Activated CD4-positive, alpha-beta memory T cell treated with anti-CD3 and anti-CD28 coated beads, Interleukin-2, amount 10 ng/mL, durations not matched to agents 7 days and 5 days (primary cell): ENCODE measurements at regions not wholly inside any gene's neighbourhood (a gene's known extent, or its start where the extent isn't known, plus 50 kb on each side); places are given as distances from the start of the nearest gene placed in this dataset.

Experiments
- CTCF ChIA-PET: fragments of 350-600 bp; sonication (Branson Sonifier 250); formaldehyde crosslinking; loops from one replicate; lab custom pipeline; 2021; ENCODE audit warnings: antibody characterized with exemption, inconsistent platforms; lab: Charles Lee
- POLR2A ChIA-PET: fragments of 350-600 bp; sonication (Branson Sonifier 250); formaldehyde crosslinking; loops from one replicate; lab custom pipeline; 2021; ENCODE audit warnings: antibody characterized with exemption; lab: Charles Lee
- DNase-seq: peaks from one replicate; pipeline ENCODE4 v3.0.0-alpha.2; 2020
- H3K27ac Mint-ChIP-seq: one replicate; pipeline ENCODE4 v1.8.0; 2021; ENCODE audit warnings: mild to moderate bottlenecking, mixed read lengths
- H3K27me3 Mint-ChIP-seq: one replicate; pipeline ENCODE4 v1.8.0; 2021; ENCODE audit warnings: mixed read lengths
- H3K36me3 Mint-ChIP-seq: one replicate; pipeline ENCODE4 v1.8.0; 2021; ENCODE audit warnings: low read depth, mixed read lengths
- H3K4me1 Mint-ChIP-seq: one replicate; pipeline ENCODE4 v1.8.0; 2021; ENCODE audit warnings: mixed read lengths
- H3K4me3 Mint-ChIP-seq: one replicate; pipeline ENCODE4 v1.8.0; 2021; ENCODE audit warnings: mild to moderate bottlenecking, mixed read lengths
- H3K9me3 Mint-ChIP-seq: one replicate; pipeline ENCODE4 v1.8.0; 2021; ENCODE audit warnings: mixed read lengths

DNA sequence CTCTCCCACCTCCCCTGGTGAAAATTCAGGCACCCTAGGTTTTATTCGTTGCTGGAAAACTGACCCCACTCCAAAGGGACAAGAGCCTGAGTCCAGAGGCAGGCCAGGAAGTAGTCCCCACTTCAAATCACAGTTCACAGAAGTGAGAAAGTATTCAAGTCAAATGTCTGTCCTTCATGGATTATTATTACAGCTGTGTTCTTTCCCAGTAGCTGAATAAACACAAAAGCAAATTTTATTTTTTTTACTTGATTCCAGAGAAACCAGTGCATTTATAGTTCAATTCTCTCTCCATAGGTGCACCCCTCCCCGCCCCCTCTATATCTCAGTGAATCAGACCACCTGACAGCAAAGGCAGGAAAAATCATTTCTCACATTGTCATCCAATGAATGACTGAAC lies 113.8 kb upstream of the COL1A2 start:
- H3K27me3 Mint-ChIP-seq = peaks cover 2% of the 10 kb centered on the region
- CTCF ChIA-PET = no interaction called here
- H3K27ac Mint-ChIP-seq = no peak overlapping the region
- no peaks in the 10 kb centered on the region for H3K36me3 Mint-ChIP-seq
- H3K4me3 Mint-ChIP-seq = no peak overlapping the region
- H3K9me3 Mint-ChIP-seq = no peaks in the 10 kb centered on the region
- POLR2A ChIA-PET = no interaction called here
- no peaks in the 10 kb centered on the region for H3K4me1 Mint-ChIP-seq
- DNase-seq = no peak

DNA sequence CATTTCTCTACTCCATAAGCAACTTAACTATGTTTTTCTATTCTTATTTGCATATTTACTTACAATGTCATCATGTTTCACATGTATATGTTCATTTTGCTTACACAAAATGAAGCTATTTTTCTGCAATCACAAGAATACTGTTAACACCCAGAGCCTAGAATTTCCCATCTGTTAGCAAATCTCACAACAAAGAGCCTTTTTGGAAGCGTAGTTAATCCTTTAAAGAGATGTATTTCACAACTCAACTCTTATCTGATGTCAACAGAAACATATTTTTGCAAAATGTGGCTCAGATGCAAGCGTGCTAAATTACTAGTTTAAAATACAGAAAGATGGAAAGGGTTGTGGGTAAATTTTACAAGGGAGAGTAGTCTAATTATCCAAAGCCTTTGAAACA lies 110.6 kb upstream of the COL1A2 start:
- no peak for DNase-seq
- H3K4me1 Mint-ChIP-seq = no peaks in the 10 kb centered on the region
- no peaks in the 10 kb centered on the region for H3K9me3 Mint-ChIP-seq
- H3K36me3 Mint-ChIP-seq = no peaks in the 10 kb centered on the region
- H3K27ac Mint-ChIP-seq = no peak overlapping the region
- ChIA-PET POLR2A (no interaction called here), CTCF (no interaction called here)
- no peak overlapping the region for H3K4me3 Mint-ChIP-seq
- peaks cover 2% of the 10 kb centered on the region for H3K27me3 Mint-ChIP-seq

DNA sequence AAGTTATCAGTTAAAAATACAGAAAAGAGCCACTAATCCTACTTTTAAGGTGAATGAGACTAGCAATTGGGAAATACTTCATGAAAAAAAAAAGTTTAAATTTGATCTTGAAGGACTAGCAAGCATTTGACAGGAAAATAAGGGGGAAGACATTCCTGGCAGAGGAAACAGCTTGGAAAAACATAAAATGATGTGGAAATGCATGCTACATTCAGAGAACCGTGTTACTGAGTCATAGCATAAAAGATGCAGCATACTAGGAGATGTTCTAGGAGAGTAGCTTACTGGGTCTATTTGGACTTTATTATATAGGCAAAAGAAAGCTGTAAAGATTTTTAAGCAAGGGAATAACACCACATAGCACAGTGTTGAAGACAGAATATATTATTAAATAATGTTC lies 108.6 kb upstream of the COL1A2 start:
- Mint-ChIP-seq H3K36me3 (no peaks in the 10 kb centered on the region), H3K27me3 (peaks cover 2% of the 10 kb centered on the region), H3K4me1 (no peaks in the 10 kb centered on the region), H3K9me3 (no peaks in the 10 kb centered on the region), H3K4me3 (no peak overlapping the region), H3K27ac (no peak overlapping the region)
- POLR2A ChIA-PET = no interaction called here
- CTCF ChIA-PET = no interaction called here
- DNase-seq = no peak

- DNase-seq = no peak
- no peak overlapping the region for H3K4me3 Mint-ChIP-seq
- POLR2A ChIA-PET = no interaction called here
- CTCF ChIA-PET = no interaction called here
- no peaks in the 10 kb centered on the region for H3K27me3 Mint-ChIP-seq
- no peaks in the 10 kb centered on the region for H3K4me1 Mint-ChIP-seq
- no peaks in the 10 kb centered on the region for H3K36me3 Mint-ChIP-seq
- H3K9me3 Mint-ChIP-seq = no peaks in the 10 kb centered on the region
- no peak overlapping the region for H3K27ac Mint-ChIP-seq
Observed at GRCh38 chr7:94288096-94288495, 106.6 kb upstream of the COL1A2 start.

- Mint-ChIP-seq H3K9me3 (no peaks in the 10 kb centered on the region), H3K4me3 (no peak overlapping the region), H3K4me1 (no peaks in the 10 kb centered on the region), H3K27me3 (no peaks in the 10 kb centered on the region), H3K27ac (no peak overlapping the region), H3K36me3 (no peaks in the 10 kb centered on the region)
- ChIA-PET CTCF (no interaction called here), POLR2A (no interaction called here)
- DNase-seq = no peak
Observed at GRCh38 chr7:94289071-94289470, 105.6 kb upstream of the COL1A2 start.

DNA sequence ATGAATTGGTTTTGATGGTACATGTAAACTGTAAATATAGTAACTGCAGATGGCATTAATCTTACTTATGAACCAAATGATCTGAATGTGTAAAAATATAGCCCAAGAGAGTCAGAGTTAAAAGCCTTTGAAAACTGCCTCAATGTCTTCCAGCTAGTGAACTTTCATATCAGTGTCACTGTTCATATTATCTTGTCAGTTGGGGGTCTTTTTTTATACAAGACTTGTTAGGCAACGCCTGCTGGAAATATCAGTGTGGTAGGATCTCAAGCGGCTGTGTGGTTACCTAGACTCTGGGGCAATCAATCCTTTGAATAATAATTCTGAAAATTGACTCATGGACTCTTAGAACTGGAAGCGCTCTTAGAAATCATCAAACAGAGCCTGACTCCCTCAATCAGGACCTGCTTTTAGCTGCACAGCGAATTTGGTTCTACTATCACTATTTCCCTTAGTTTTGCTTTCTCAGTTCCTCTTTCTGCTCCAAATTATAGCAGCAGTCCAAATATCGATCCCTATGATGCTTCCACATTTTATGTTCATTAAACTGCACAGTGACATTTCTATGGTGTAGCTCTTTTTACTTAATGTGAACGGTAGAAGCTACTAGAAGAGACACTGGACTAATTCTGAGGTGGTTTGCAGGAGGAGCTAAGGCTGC lies 100.1 kb upstream of the COL1A2 start:
- H3K9me3 Mint-ChIP-seq = no peaks in the 10 kb centered on the region
- no peaks in the 10 kb centered on the region for H3K4me1 Mint-ChIP-seq
- no peak overlapping the region for H3K27ac Mint-ChIP-seq
- H3K27me3 Mint-ChIP-seq = no peaks in the 10 kb centered on the region
- H3K36me3 Mint-ChIP-seq = no peaks in the 10 kb centered on the region
- CTCF ChIA-PET = no interaction called here
- POLR2A ChIA-PET = no interaction called here
- H3K4me3 Mint-ChIP-seq = no peak overlapping the region
- DNase-seq = no peak

GRCh38 chr7:94295850-94296249 lies 98.8 kb upstream of the COL1A2 start:
- POLR2A ChIA-PET = no interaction called here
- H3K27ac Mint-ChIP-seq = no peak overlapping the region
- H3K4me3 Mint-ChIP-seq = no peak overlapping the region
- no peaks in the 10 kb centered on the region for H3K36me3 Mint-ChIP-seq
- CTCF ChIA-PET = interaction anchor here (1.2 kb wide), 1 partner anchor 100 kb away, joined by 7 read pairs; no protein-coding TSS in a partner anchor
- no peaks in the 10 kb centered on the region for H3K4me1 Mint-ChIP-seq
- DNase-seq = no peak
- no peaks in the 10 kb centered on the region for H3K9me3 Mint-ChIP-seq
- H3K27me3 Mint-ChIP-seq = no peaks in the 10 kb centered on the region

GRCh38 chr7:94296881-94297280 lies 97.8 kb upstream of the COL1A2 start:
- Mint-ChIP-seq H3K36me3 (no peaks in the 10 kb centered on the region), H3K27me3 (no peaks in the 10 kb centered on the region), H3K27ac (no peak overlapping the region), H3K4me1 (no peaks in the 10 kb centered on the region), H3K4me3 (no peak overlapping the region), H3K9me3 (no peaks in the 10 kb centered on the region)
- DNase-seq = no peak
- ChIA-PET POLR2A (no interaction called here), CTCF (interaction anchor here (1.2 kb wide), 1 partner anchor 99 kb away, joined by 7 read pairs; no protein-coding TSS in a partner anchor)

DNA sequence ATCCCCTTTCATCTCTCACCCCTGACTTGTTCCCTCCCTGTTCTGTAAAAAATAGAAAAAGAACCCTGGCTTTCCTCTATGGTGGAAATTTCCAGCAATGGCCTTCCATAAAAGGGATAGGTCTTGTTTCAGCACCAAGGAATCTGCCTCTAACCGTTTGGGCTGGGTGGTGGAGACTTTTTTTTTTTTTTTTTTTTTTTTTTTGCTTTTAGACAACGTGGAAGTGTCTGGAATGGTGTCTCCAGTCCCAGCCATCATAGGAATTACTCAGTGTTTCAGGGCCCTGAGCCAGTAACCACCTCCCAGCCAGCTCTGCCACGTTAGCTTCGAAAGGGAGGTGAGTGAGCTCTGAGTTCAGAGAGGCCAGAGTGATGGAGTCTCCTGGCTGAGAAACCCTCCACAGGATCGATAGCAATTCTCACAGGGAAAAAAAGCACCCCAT lies 97.3 kb upstream of the COL1A2 start:
- POLR2A ChIA-PET = no interaction called here
- CTCF ChIA-PET = interaction anchor here (1.2 kb wide), 1 partner anchor 98 kb away, joined by 7 read pairs; no protein-coding TSS in a partner anchor
- H3K27me3 Mint-ChIP-seq = no peaks in the 10 kb centered on the region
- H3K4me3 Mint-ChIP-seq = no peak overlapping the region
- no peaks in the 10 kb centered on the region for H3K36me3 Mint-ChIP-seq
- no peak for DNase-seq
- no peak overlapping the region for H3K27ac Mint-ChIP-seq
- no peaks in the 10 kb centered on the region for H3K4me1 Mint-ChIP-seq
- H3K9me3 Mint-ChIP-seq = no peaks in the 10 kb centered on the region

GRCh38 chr7:94298943-94299342 lies 95.8 kb upstream of the COL1A2 start:
- Mint-ChIP-seq H3K9me3 (no peaks in the 10 kb centered on the region), H3K4me3 (no peak overlapping the region), H3K4me1 (no peaks in the 10 kb centered on the region), H3K27me3 (no peaks in the 10 kb centered on the region), H3K27ac (no peak overlapping the region), H3K36me3 (no peaks in the 10 kb centered on the region)
- no peak for DNase-seq
- ChIA-PET CTCF (no interaction called here), POLR2A (no interaction called here)

DNA sequence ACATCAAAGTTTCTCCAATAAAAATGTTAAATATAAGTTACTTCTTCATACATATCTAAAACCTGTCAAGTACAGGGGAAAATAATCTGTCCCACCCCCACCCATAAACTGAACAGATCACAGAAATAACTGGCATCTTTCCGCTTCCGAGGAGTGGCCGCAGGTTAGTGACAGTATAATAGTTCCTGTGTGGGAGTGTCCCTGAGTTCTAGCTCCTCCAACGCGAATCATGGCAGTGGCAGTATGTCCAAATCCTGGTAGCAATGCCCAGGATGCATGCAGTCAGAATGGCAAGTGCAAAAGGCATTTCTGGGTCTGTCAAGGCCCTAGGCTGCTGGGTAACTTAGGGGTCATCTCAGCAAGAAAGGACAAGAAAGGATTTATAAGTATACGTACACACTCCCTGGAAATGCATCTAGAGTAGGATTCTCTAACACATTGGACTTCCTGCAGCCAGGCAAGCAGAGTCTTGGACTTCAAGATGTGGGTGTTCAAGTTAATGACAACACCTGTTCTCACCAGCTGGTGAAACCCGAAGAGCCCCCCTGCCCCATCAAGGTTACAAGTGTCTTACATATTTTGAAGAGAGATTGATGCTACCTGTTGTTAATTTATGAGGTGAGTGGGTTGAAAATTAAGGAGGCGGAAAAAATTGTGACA lies 94.4 kb upstream of the COL1A2 start:
- no peak overlapping the region for H3K4me3 Mint-ChIP-seq
- no peaks in the 10 kb centered on the region for H3K9me3 Mint-ChIP-seq
- no peaks in the 10 kb centered on the region for H3K36me3 Mint-ChIP-seq
- no peak for DNase-seq
- no peaks in the 10 kb centered on the region for H3K27me3 Mint-ChIP-seq
- H3K27ac Mint-ChIP-seq = no peak overlapping the region
- H3K4me1 Mint-ChIP-seq = no peaks in the 10 kb centered on the region
- POLR2A ChIA-PET = no interaction called here
- CTCF ChIA-PET = no interaction called here

- Mint-ChIP-seq H3K36me3 (no peaks in the 10 kb centered on the region), H3K27me3 (no peaks in the 10 kb centered on the region), H3K4me1 (no peaks in the 10 kb centered on the region), H3K9me3 (no peaks in the 10 kb centered on the region), H3K4me3 (no peak overlapping the region), H3K27ac (no peak overlapping the region)
- ChIA-PET CTCF (no interaction called here), POLR2A (no interaction called here)
- DNase-seq = no peak
Observed at GRCh38 chr7:94301024-94301586, 93.6 kb upstream of the COL1A2 start.

GRCh38 chr7:94303118-94303517 lies 91.6 kb upstream of the COL1A2 start:
- H3K9me3 Mint-ChIP-seq = peaks cover 3% of the 10 kb centered on the region
- DNase-seq = no peak
- no peak overlapping the region for H3K4me3 Mint-ChIP-seq
- H3K36me3 Mint-ChIP-seq = no peaks in the 10 kb centered on the region
- no peak overlapping the region for H3K27ac Mint-ChIP-seq
- H3K27me3 Mint-ChIP-seq = no peaks in the 10 kb centered on the region
- ChIA-PET CTCF (no interaction called here), POLR2A (no interaction called here)
- no peaks in the 10 kb centered on the region for H3K4me1 Mint-ChIP-seq

- no peak for DNase-seq
- H3K27me3 Mint-ChIP-seq = no peaks in the 10 kb centered on the region
- peaks cover 3% of the 10 kb centered on the region for H3K9me3 Mint-ChIP-seq
- no peaks in the 10 kb centered on the region for H3K36me3 Mint-ChIP-seq
- POLR2A ChIA-PET = no interaction called here
- H3K4me3 Mint-ChIP-seq = no peak overlapping the region
- CTCF ChIA-PET = no interaction called here
- no peak overlapping the region for H3K27ac Mint-ChIP-seq
- no peaks in the 10 kb centered on the region for H3K4me1 Mint-ChIP-seq
Observed at GRCh38 chr7:94303695-94304094, 91.0 kb upstream of the COL1A2 start.
